ENCODE measurements at regions not wholly inside any gene's neighbourhood (a gene's known extent, or its start where the extent isn't known, plus 50 kb on each side); places are given as distances from the start of the nearest gene placed in this dataset.

GRCh38 chr9:82129708-82130107 is 141.1 kb downstream of the SPATA31D1 start:
- TF ChIP-seq CEBPB (IDR thresholded peaks at IDR 0.05) (no peak), ZBTB7A (IDR thresholded peaks at IDR 0.05; ENCODE audit: low read depth) (no peak), FOXM1 (IDR thresholded peaks at IDR 0.05; ENCODE audit: borderline replicate concordance, low read depth) (no peak), CREB1 (IDR thresholded peaks at IDR 0.05; ENCODE audit: low read depth) (no peak), USF1 (IDR thresholded peaks at IDR 0.05) (no peak), TEAD4 (IDR thresholded peaks at IDR 0.05) (no peak), TCF12 (IDR thresholded peaks at IDR 0.05; ENCODE audit: low read depth) (no peak), NFIC (IDR thresholded peaks at IDR 0.05) (no peak), MAX (IDR thresholded peaks at IDR 0.05) (no peak), REST (IDR thresholded peaks at IDR 0.05; ENCODE audit: low read depth) (no peak), TAF1 (IDR thresholded peaks at IDR 0.05; ENCODE audit: low read depth) (no peak), EP300 (IDR thresholded peaks at IDR 0.05; ENCODE audit: borderline replicate concordance) (no peak), EGR1 (IDR thresholded peaks at IDR 0.05) (no peak), RAD21 (IDR thresholded peaks at IDR 0.05; ENCODE audit: low read depth) (no peak), YY1 (IDR thresholded peaks at IDR 0.05; ENCODE audit: low read depth) (no peak)

- TF ChIP-seq YY1 (IDR thresholded peaks at IDR 0.05; ENCODE audit: low read depth), result no peak
- no peak for TF ChIP-seq EGR1 (IDR thresholded peaks at IDR 0.05)
- no peak for TF ChIP-seq NFIC (IDR thresholded peaks at IDR 0.05)
- TF ChIP-seq FOXM1 (IDR thresholded peaks at IDR 0.05; ENCODE audit: borderline replicate concordance, low read depth), result no peak
- no peak for TF ChIP-seq EP300 (IDR thresholded peaks at IDR 0.05; ENCODE audit: borderline replicate concordance)
- TF ChIP-seq CREB1 (IDR thresholded peaks at IDR 0.05; ENCODE audit: low read depth), result no peak
- TF ChIP-seq RAD21 (IDR thresholded peaks at IDR 0.05; ENCODE audit: low read depth), result no peak
- TF ChIP-seq TCF12 (IDR thresholded peaks at IDR 0.05; ENCODE audit: low read depth), result no peak
- TF ChIP-seq USF1 (IDR thresholded peaks at IDR 0.05), result no peak
- no peak for TF ChIP-seq TEAD4 (IDR thresholded peaks at IDR 0.05)
- TF ChIP-seq TAF1 (IDR thresholded peaks at IDR 0.05; ENCODE audit: low read depth), result no peak
- TF ChIP-seq REST (IDR thresholded peaks at IDR 0.05; ENCODE audit: low read depth), result no peak
- no peak for TF ChIP-seq ZBTB7A (IDR thresholded peaks at IDR 0.05; ENCODE audit: low read depth)
- no peak for TF ChIP-seq MAX (IDR thresholded peaks at IDR 0.05)
- no peak for TF ChIP-seq CEBPB (IDR thresholded peaks at IDR 0.05)
Observed at GRCh38 chr9:82130331-82131042, 141.9 kb downstream of the SPATA31D1 start.

GRCh38 chr9:82131072-82131471 is 142.5 kb downstream of the SPATA31D1 start:
- TF ChIP-seq TAF1 (IDR thresholded peaks at IDR 0.05; ENCODE audit: low read depth), result no peak
- no peak for TF ChIP-seq EP300 (IDR thresholded peaks at IDR 0.05; ENCODE audit: borderline replicate concordance)
- no peak for TF ChIP-seq RAD21 (IDR thresholded peaks at IDR 0.05; ENCODE audit: low read depth)
- TF ChIP-seq REST (IDR thresholded peaks at IDR 0.05; ENCODE audit: low read depth), result no peak
- TF ChIP-seq FOXM1 (IDR thresholded peaks at IDR 0.05; ENCODE audit: borderline replicate concordance, low read depth), result no peak
- no peak for TF ChIP-seq ZBTB7A (IDR thresholded peaks at IDR 0.05; ENCODE audit: low read depth)
- no peak for TF ChIP-seq CREB1 (IDR thresholded peaks at IDR 0.05; ENCODE audit: low read depth)
- TF ChIP-seq TCF12 (IDR thresholded peaks at IDR 0.05; ENCODE audit: low read depth), result no peak
- TF ChIP-seq USF1 (IDR thresholded peaks at IDR 0.05), result no peak
- no peak for TF ChIP-seq MAX (IDR thresholded peaks at IDR 0.05)
- TF ChIP-seq CEBPB (IDR thresholded peaks at IDR 0.05), result no peak
- no peak for TF ChIP-seq EGR1 (IDR thresholded peaks at IDR 0.05)
- TF ChIP-seq YY1 (IDR thresholded peaks at IDR 0.05; ENCODE audit: low read depth), result no peak
- no peak for TF ChIP-seq NFIC (IDR thresholded peaks at IDR 0.05)

Data from Ishikawa (cell line).